C4-2B (cell line): ENCODE measurements at regions not wholly inside any gene's neighbourhood (a gene's known extent, or its start where the extent isn't known, plus 50 kb on each side); places are given as distances from the start of the nearest gene placed in this dataset.

Source experiments
- H3K27ac ChIP-seq: fragments of 450-650 bp; 2 replicates; pipeline ENCODE4 v1.5.1; 2017
- CTCF ChIP-seq: fragments of 450-650 bp; conservative IDR thresholded peaks from 2 replicates; pipeline ENCODE4 v1.5.1; 2017; ENCODE audit warnings: mild to moderate bottlenecking
- ZFX ChIP-seq: fragments of 450-650 bp; IDR thresholded peaks from 2 replicates; pipeline ENCODE4 v1.6.1; 2017

GRCh38 chr10:93177511-93177910 is 103.8 kb downstream of the CYP26A1 start:
- TF ChIP-seq CTCF, result no peak
- no peak for TF ChIP-seq ZFX
- no peak overlapping the region for H3K27ac ChIP-seq

- no peak overlapping the region for H3K27ac ChIP-seq
- TF ChIP-seq CTCF (no peak), ZFX (no peak)
These were observed 104.5 kb downstream of the CYP26A1 start for GRCh38 chr10:93178226-93178625.

- H3K27ac ChIP-seq, result no peak overlapping the region
- TF ChIP-seq ZFX (no peak), CTCF (no peak)
These were observed 106.8 kb downstream of the CYP26A1 start for GRCh38 chr10:93180482-93180931.

- no peak overlapping the region for H3K27ac ChIP-seq
- TF ChIP-seq ZFX, result no peak
These were observed 107.8 kb downstream of the CYP26A1 start for GRCh38 chr10:93181271-93182048.

- TF ChIP-seq CTCF (no peak), ZFX (no peak)
- H3K27ac ChIP-seq, result no peak overlapping the region
These were observed 108.3 kb downstream of the CYP26A1 start for GRCh38 chr10:93182049-93182327.

GRCh38 chr10:93182790-93183189 is 109.1 kb downstream of the CYP26A1 start:
- no peak overlapping the region for H3K27ac ChIP-seq
- TF ChIP-seq ZFX (no peak), CTCF (no peak)

GRCh38 chr10:93186653-93187052 is 113.0 kb downstream of the CYP26A1 start:
- no peak for TF ChIP-seq ZFX
- TF ChIP-seq CTCF, result no peak
- no peak overlapping the region for H3K27ac ChIP-seq

- TF ChIP-seq ZFX (no peak), CTCF (no peak)
- no peak overlapping the region for H3K27ac ChIP-seq
These were observed 116.3 kb downstream of the CYP26A1 start for GRCh38 chr10:93189944-93190343.
